Keratinocyte (primary cell): ENCODE measurements at regions not wholly inside any gene's neighbourhood (a gene's known extent, or its start where the extent isn't known, plus 50 kb on each side); places are given as distances from the start of the nearest gene placed in this dataset.

Source experiments
- DNase-seq: peaks from one replicate; pipeline ENCODE4 v3.0.0-alpha.2; 2011; ENCODE audit warnings: low read depth, missing footprints, low spot score
- FAIRE-seq: peaks from 2 replicates; lab custom pipeline; 2011; peaks lifted over from hg19 to GRCh38; lab: Jason Lieb, UNC
- H2AFZ ChIP-seq: 2 replicates; pipeline ENCODE4 v1.6.0; 2012; ENCODE audit warnings: low read length, control low read depth, inconsistent platforms; ENCODE audit not compliant: control insufficient read depth
- H3K27ac ChIP-seq: 2 replicates; pipeline ENCODE4 v1.5.1; 2011; ENCODE audit warnings: low read length; ENCODE audit not compliant: control insufficient read depth, insufficient read depth
- H3K27me3 ChIP-seq: 3 replicates; pipeline ENCODE4 v1.6.0; 2011; ENCODE audit warnings: low read length; ENCODE audit not compliant: control insufficient read depth, insufficient read depth; ENCODE audit errors: extremely low read depth
- H3K36me3 ChIP-seq, 2 experiments: 2 replicates in 1 of 2; 3 replicates in 1 of 2; pipeline ENCODE4 v1.5.1; 2011; ENCODE audit warnings: low read length in 2 of 2, mild to moderate bottlenecking in 1 of 2; ENCODE audit not compliant: control insufficient read depth in 2 of 2, insufficient read depth in 2 of 2; ENCODE audit errors: extremely low read depth in 1 of 2
- H3K4me1 ChIP-seq: 3 replicates; pipeline ENCODE4 v1.5.1; 2011; ENCODE audit warnings: low read length; ENCODE audit not compliant: control insufficient read depth, insufficient read depth; ENCODE audit errors: extremely low read depth
- H3K4me2 ChIP-seq: 3 replicates; pipeline ENCODE4 v1.6.0; 2011; ENCODE audit warnings: low read depth, low read length; ENCODE audit not compliant: control insufficient read depth, insufficient read depth; ENCODE audit errors: extremely low read depth
- H3K4me3 ChIP-seq, 3 experiments: fragments of 200-600 bp in 1 of 3; sonication (generic) in 1 of 3; 2 replicates in 2 of 3; 3 replicates in 1 of 3; pipeline ENCODE4 v1.5.1; 2011 to 2016; ENCODE audit warnings: low read length in 3 of 3, mild to moderate bottlenecking in 3 of 3, control low read depth in 2 of 3, inconsistent platforms in 1 of 3, low read depth in 1 of 3, mixed read lengths in 1 of 3, mixed run types in 1 of 3, moderate library complexity in 1 of 3; ENCODE audit not compliant: control insufficient read depth in 2 of 3, insufficient read depth in 2 of 3; ENCODE audit errors: extremely low read depth in 1 of 3
- H3K79me2 ChIP-seq: 2 replicates; pipeline ENCODE4 v1.6.0; 2012; ENCODE audit warnings: low read length; ENCODE audit not compliant: control insufficient read depth, insufficient read depth
- H3K9ac ChIP-seq: 3 replicates; pipeline ENCODE4 v1.6.0; 2011; ENCODE audit warnings: low read length; ENCODE audit not compliant: control insufficient read depth, insufficient read depth; ENCODE audit errors: extremely low read depth
- H3K9me1 ChIP-seq: 3 replicates; pipeline ENCODE4 v1.6.0; 2011; ENCODE audit warnings: low read length; ENCODE audit not compliant: control insufficient read depth, insufficient read depth; ENCODE audit errors: extremely low read depth
- H3K9me3 ChIP-seq: 2 replicates; pipeline ENCODE4 v1.5.1; 2012; ENCODE audit warnings: low read depth, low read length; ENCODE audit not compliant: control insufficient read depth
- H4K20me1 ChIP-seq: 3 replicates; pipeline ENCODE4 v1.6.0; 2011; ENCODE audit warnings: low read length; ENCODE audit not compliant: control insufficient read depth, insufficient read depth; ENCODE audit errors: extremely low read depth
- EZH2 ChIP-seq: IDR thresholded peaks from one replicate; pipeline ENCODE4 v1.6.1; 2012; ENCODE audit warnings: inconsistent platforms, mild to moderate bottlenecking, low read length, moderate library complexity
- dilution Hi-C: fragments of 300-500 bp; cut with MboI; formaldehyde crosslinking; loops from one replicate; pipeline ENCODE4 v1.7.0; 2020; ENCODE audit warnings: low sequenced_read_pairs; ENCODE audit not compliant: extremely low pct_ligation_motif_present
- TF ChIP-seq, protein P1 (sequence below), 3 experiments: IDR thresholded peaks in 1 of 3; conservative IDR thresholded peaks in 1 of 3; optimal IDR thresholded peaks in 1 of 3; 2 replicates in 2 of 3; 3 replicates in 1 of 3; pipeline versions ENCODE3 to v1.5.1; 2011; ENCODE audit warnings: low read length in 3 of 3, mild to moderate bottlenecking in 3 of 3, moderate library complexity in 2 of 3, control low read depth in 1 of 3, inconsistent platforms in 1 of 3; ENCODE audit not compliant: insufficient read depth in 2 of 3; ENCODE audit errors: extremely low read depth in 1 of 3

DNA sequence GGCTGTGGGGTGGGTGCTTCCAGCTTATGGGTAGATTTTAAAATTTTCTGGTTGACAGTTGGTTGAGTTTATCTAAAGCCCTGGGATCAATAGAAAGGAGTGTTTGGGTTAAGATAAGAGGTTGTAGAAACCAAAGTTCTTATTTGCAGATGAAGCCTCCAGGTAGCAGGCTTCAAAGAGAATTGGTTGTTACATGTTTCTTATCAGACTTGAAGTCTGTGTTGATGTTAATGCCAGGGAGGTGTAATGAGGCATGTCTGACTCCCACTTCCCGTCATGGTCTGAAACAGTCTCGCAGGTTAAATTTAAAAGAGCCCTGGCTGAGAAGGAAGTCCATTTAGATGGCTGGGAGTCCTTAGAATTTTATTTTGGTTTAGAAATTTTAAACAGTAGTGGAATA, 165.2 kb upstream of the TMEM72 start:
- H3K36me3 ChIP-seq = no peaks in the 10 kb centered on the region
- H3K9me1 ChIP-seq = no peaks in the 10 kb centered on the region
- H3K9me3 ChIP-seq = no peaks in the 10 kb centered on the region
- no peak overlapping the region for H3K27ac ChIP-seq
- TF ChIP-seq EZH2 = no peak
- TF ChIP-seq, protein P1, sequence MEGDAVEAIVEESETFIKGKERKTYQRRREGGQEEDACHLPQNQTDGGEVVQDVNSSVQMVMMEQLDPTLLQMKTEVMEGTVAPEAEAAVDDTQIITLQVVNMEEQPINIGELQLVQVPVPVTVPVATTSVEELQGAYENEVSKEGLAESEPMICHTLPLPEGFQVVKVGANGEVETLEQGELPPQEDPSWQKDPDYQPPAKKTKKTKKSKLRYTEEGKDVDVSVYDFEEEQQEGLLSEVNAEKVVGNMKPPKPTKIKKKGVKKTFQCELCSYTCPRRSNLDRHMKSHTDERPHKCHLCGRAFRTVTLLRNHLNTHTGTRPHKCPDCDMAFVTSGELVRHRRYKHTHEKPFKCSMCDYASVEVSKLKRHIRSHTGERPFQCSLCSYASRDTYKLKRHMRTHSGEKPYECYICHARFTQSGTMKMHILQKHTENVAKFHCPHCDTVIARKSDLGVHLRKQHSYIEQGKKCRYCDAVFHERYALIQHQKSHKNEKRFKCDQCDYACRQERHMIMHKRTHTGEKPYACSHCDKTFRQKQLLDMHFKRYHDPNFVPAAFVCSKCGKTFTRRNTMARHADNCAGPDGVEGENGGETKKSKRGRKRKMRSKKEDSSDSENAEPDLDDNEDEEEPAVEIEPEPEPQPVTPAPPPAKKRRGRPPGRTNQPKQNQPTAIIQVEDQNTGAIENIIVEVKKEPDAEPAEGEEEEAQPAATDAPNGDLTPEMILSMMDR (optimal IDR thresholded peaks at IDR 0.05 in 1 of 3, IDR thresholded peaks at IDR 0.05 in 1 of 3, conservative IDR thresholded peaks at IDR 0.05 in 1 of 3; ENCODE audit: extremely low read depth in 1 of 3, insufficient read depth in 2 of 3, low read length in 3 of 3) = no peak
- FAIRE-seq (no peak), DNase-seq (no peak)
- no peak overlapping the region for H2AFZ ChIP-seq
- no peak overlapping the region for H3K4me2 ChIP-seq
- H3K79me2 ChIP-seq = no peaks in the 10 kb centered on the region
- no peak overlapping the region for H3K4me3 ChIP-seq
- no peak overlapping the region for H3K9ac ChIP-seq
- H3K27me3 ChIP-seq = no peaks in the 10 kb centered on the region
- H4K20me1 ChIP-seq = no peaks in the 10 kb centered on the region
- dilution Hi-C loops = no loop called here
- H3K4me1 ChIP-seq = no peaks in the 10 kb centered on the region

DNA sequence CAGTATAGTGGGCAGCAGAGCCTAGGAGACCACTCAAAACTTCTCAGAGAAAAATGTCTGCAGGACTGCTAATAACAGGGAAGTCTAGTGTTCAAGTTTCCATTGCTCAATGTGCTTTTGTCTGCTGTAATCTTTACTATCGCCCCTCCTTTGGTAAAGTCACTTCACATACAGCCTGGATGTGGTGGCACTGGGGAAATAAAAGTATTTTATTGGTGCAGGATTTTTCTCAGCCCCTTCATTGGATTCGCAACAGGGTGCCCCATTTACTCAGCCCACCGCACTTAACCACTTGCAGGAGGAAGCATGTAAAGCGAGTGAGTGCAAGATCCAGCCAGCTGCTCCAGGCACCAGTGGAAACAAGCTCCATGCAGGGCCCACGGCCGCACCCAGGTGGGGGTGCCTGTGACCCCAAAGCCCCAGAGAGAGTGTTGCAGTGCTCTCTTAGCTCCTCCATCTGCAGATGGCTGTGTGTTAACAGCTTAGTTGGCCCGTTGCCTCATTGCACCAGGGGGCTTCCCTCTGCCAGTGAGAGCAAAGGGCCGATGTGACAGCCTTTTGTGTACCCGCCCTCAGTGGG, 163.5 kb upstream of the TMEM72 start:
- Histone ChIP-seq H3K36me3 (no peaks in the 10 kb centered on the region), H4K20me1 (no peaks in the 10 kb centered on the region), H3K4me3 (no peak overlapping the region), H3K4me1 (no peaks in the 10 kb centered on the region), H3K9me1 (no peaks in the 10 kb centered on the region), H3K27ac (no peak overlapping the region), H3K4me2 (no peak overlapping the region), H3K9me3 (no peaks in the 10 kb centered on the region), H3K9ac (no peak overlapping the region), H3K79me2 (no peaks in the 10 kb centered on the region), H2AFZ (no peak overlapping the region), H3K27me3 (no peaks in the 10 kb centered on the region)
- no peak for DNase-seq
- dilution Hi-C loops = no loop called here
- FAIRE-seq = no peak
- TF ChIP-seq, protein P1 (optimal IDR thresholded peaks at IDR 0.05 in 1 of 3, IDR thresholded peaks at IDR 0.05 in 1 of 3, conservative IDR thresholded peaks at IDR 0.05 in 1 of 3; ENCODE audit: extremely low read depth in 1 of 3, insufficient read depth in 2 of 3, low read length in 3 of 3) = no peak
- no peak for TF ChIP-seq EZH2
